IMR-90 (cell line): ENCODE measurements at regions not wholly inside any gene's neighbourhood (a gene's known extent, or its start where the extent isn't known, plus 50 kb on each side); places are given as distances from the start of the nearest gene placed in this dataset.

Experiments used
- ATAC-seq: fragments of 200-7000 bp; cut with Tn5 transposase; 2 replicates; pipeline ENCODE4 v1.9.1; 2020; ENCODE audit warnings: low read depth, mild to moderate bottlenecking, moderate library complexity
- BruUV-seq: library from RNA; stranded (reverse); fragments of 400-500 nt; replicated peaks from 2 replicates; lab custom pipeline; 2021; lab: Mats Ljungman, UMichigan
- CTCF ChIA-PET: fragments of 300-600 bp; formaldehyde crosslinking; extraction: SDS; loops from one replicate; lab custom pipeline; 2021; ENCODE audit warnings: antibody characterized with exemption; lab: Yijun Ruan, JAX
- POLR2A ChIA-PET: fragments of 300-600 bp; sonication (Branson Sonifier 250); formaldehyde crosslinking; loops from one replicate; lab custom pipeline; 2022; ENCODE audit warnings: antibody characterized with exemption; ENCODE audit not compliant: unreplicated experiment; lab: Charles Lee
- DNase-seq: peaks from one replicate; pipeline ENCODE4 v3.0.0; 2013
- H2AFZ ChIP-seq: replicated peaks from 2 replicates; pipeline ENCODE3; 2013; ENCODE audit warnings: low read length, mild to moderate bottlenecking; ENCODE audit not compliant: poor library complexity
- H2AK5ac ChIP-seq: 2 replicates; pipeline ENCODE4 v1.6.1; 2013; ENCODE audit warnings: low read depth, low read length, inconsistent platforms
- H2AK9ac ChIP-seq: replicated peaks from 2 replicates; pipeline ENCODE3; 2013; ENCODE audit warnings: mild to moderate bottlenecking, low read depth, low read length, moderate library complexity; ENCODE audit not compliant: poor library complexity
- H2BK120ac ChIP-seq: 2 replicates; pipeline ENCODE4 v1.6.1; 2013; ENCODE audit warnings: low read depth, low read length, inconsistent platforms
- H2BK15ac ChIP-seq: 3 replicates; pipeline ENCODE4 v1.6.1; 2013; ENCODE audit warnings: low read depth, low read length, inconsistent platforms
- H2BK20ac ChIP-seq: 2 replicates; pipeline ENCODE4 v1.6.1; 2013; ENCODE audit warnings: low read depth, mild to moderate bottlenecking, inconsistent platforms, low read length, moderate library complexity
- H2BK5ac ChIP-seq: 2 replicates; pipeline ENCODE4 v1.6.1; 2013; ENCODE audit warnings: mild to moderate bottlenecking, low read depth, low read length, inconsistent platforms; ENCODE audit not compliant: poor library complexity, severe bottlenecking
- H3K14ac ChIP-seq: replicated peaks from 2 replicates; pipeline ENCODE4 v1.6.1; 2013; ENCODE audit warnings: low read depth, low read length, inconsistent platforms
- H3K18ac ChIP-seq: 2 replicates; pipeline ENCODE4 v1.6.1; 2013; ENCODE audit warnings: low read depth, low read length, control low read depth
- H3K23ac ChIP-seq: 2 replicates; pipeline ENCODE4 v1.6.1; 2013; ENCODE audit warnings: low read depth, low read length, inconsistent platforms
- H3K27ac ChIP-seq: 2 replicates; pipeline ENCODE4 v1.5.1; 2013; ENCODE audit warnings: mild to moderate bottlenecking, control low read depth, low read length; ENCODE audit not compliant: insufficient read depth
- H3K27me3 ChIP-seq: 2 replicates; pipeline ENCODE4 v1.6.1; 2013; ENCODE audit warnings: low read length; ENCODE audit not compliant: control insufficient read depth, insufficient read depth
- H3K36me3 ChIP-seq: 2 replicates; pipeline ENCODE4 v1.6.1; 2013; ENCODE audit warnings: low read length, mixed read lengths; ENCODE audit not compliant: control insufficient read depth, insufficient read depth
- H3K4ac ChIP-seq: 2 replicates; pipeline ENCODE4 v1.6.1; 2013; ENCODE audit warnings: low read depth, low read length, inconsistent platforms
- H3K4me1 ChIP-seq: 2 replicates; pipeline ENCODE4 v1.6.1; 2013; ENCODE audit warnings: low read length, mixed read lengths; ENCODE audit not compliant: control insufficient read depth, insufficient read depth
- H3K4me2 ChIP-seq: 2 replicates; pipeline ENCODE4 v1.6.1; 2013; ENCODE audit warnings: low read depth, mild to moderate bottlenecking, control low read depth, low read length, moderate library complexity
- H3K4me3 ChIP-seq: 2 replicates; pipeline ENCODE4 v1.5.1; 2013; ENCODE audit warnings: low read depth, mild to moderate bottlenecking, control low read depth, low read length, moderate library complexity; ENCODE audit not compliant: insufficient read depth
- H3K56ac ChIP-seq: 2 replicates; pipeline ENCODE4 v1.6.1; 2013; ENCODE audit warnings: low read length, inconsistent platforms; ENCODE audit not compliant: insufficient read depth; ENCODE audit errors: extremely low read depth
- H3K79me1 ChIP-seq, 2 experiments: 2 replicates each; pipeline ENCODE4 v1.6.1; 2013; ENCODE audit warnings: low read length in 2 of 2, inconsistent platforms in 1 of 2, low read depth in 1 of 2
- H3K9ac ChIP-seq: 2 replicates; pipeline ENCODE4 v1.6.1; 2013; ENCODE audit warnings: low read depth, low read length, control low read depth
- H3K9me1 ChIP-seq: 2 replicates; pipeline ENCODE4 v1.6.1; 2013; ENCODE audit warnings: low read length, inconsistent platforms; ENCODE audit not compliant: insufficient read depth
- H3K9me3 ChIP-seq: 2 replicates; pipeline ENCODE4 v1.6.1; 2013; ENCODE audit warnings: low read length; ENCODE audit not compliant: control insufficient read depth, insufficient read depth
- H4K20me1 ChIP-seq: 2 replicates; pipeline ENCODE4 v1.6.1; 2013; ENCODE audit warnings: low read length, inconsistent platforms; ENCODE audit not compliant: insufficient read depth
- H4K5ac ChIP-seq: 2 replicates; pipeline ENCODE4 v1.6.1; 2013; ENCODE audit warnings: mild to moderate bottlenecking, low read depth, low read length, control low read depth
- H4K8ac ChIP-seq, 2 experiments: 2 replicates each; pipeline ENCODE4 v1.6.1; 2013; ENCODE audit warnings: low read depth in 2 of 2, low read length in 2 of 2, control low read depth in 1 of 2, inconsistent platforms in 1 of 2
- H4K91ac ChIP-seq: 2 replicates; pipeline ENCODE4 v1.6.1; 2013; ENCODE audit warnings: low read depth, low read length, inconsistent platforms; ENCODE audit not compliant: insufficient read depth
- MAFK ChIP-seq: IDR thresholded peaks from 2 replicates; pipeline ENCODE4 v1.6.1; 2012; ENCODE audit warnings: low read depth, low read length, improper control_type of control experiment
- MAZ ChIP-seq: IDR thresholded peaks from 2 replicates; pipeline ENCODE4 v1.6.1; 2012; ENCODE audit warnings: low read depth, mild to moderate bottlenecking, low read length, improper control_type of control experiment, moderate library complexity, borderline replicate concordance
- WGBS, 2 experiments: methylation state at CpG; one replicate each; pipeline versions ENCODE4 v1.1.5 to v1.1.7; 2013; ENCODE audit warnings: missing lambda C conversion rate in 2 of 2; ENCODE audit not compliant: insufficient read length in 1 of 2; ENCODE audit errors: extremely low coverage in 2 of 2; 5-methylcytosine and 5-hydroxymethylcytosine counted together
- dilution Hi-C: fragments of 300-500 bp; cut with HindIII; formaldehyde crosslinking; loops from one replicate; pipeline ENCODE4 v1.14.3; 2018; ENCODE audit warnings: low sequenced_read_pairs; ENCODE audit not compliant: unreplicated experiment
- in situ Hi-C: fragments of 300-500 bp; cut with MboI; formaldehyde crosslinking; loops from 3 replicates; pipeline ENCODE4 v1.14.3; 2019; ENCODE audit warnings: low sequenced_read_pairs, inconsistent platforms, mixed read lengths
- intact Hi-C: fragments of 100-400 bp; cut with micrococcal nuclease; formaldehyde crosslinking; loops from 2 replicates; pipeline ENCODE4 v1.10.0; 2022
- TF ChIP-seq, protein P1 (sequence below): conservative IDR thresholded peaks from 2 replicates; pipeline ENCODE4 v1.5.1; 2012; ENCODE audit warnings: mild to moderate bottlenecking, low read depth, low read length, improper control_type of control experiment

DNA sequence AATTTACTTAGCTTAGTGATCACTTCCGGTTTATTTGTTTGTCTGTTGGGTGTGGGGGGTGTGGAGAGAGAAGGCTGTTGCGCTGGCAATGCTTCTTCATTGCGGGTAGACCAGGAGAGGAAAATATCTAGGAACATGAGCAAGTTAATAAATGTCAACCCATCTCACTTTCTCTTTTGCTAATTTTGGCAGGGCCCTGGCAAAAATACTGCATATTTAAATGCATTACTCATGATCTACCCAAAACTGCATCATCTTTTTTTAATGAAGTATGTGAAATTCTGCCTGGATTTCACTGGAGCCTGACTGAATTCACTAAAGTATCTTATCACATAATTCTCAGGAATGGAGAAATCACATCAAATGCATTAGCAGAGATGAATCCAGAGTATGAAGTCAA is 1131.0 kb upstream of the NXPH2 start:
- BruUV-seq = no TSS peak
- ATAC-seq = no peak
- Histone ChIP-seq H2AFZ (no peak overlapping the region), H4K5ac (no peak overlapping the region), H2AK9ac (no peak overlapping the region), H3K18ac (no peak overlapping the region), H3K4me1 (no peaks in the 10 kb centered on the region), H2BK20ac (no peak overlapping the region), H3K9me1 (no peaks in the 10 kb centered on the region), H2BK5ac (no peak overlapping the region), H3K14ac (no peak overlapping the region), H4K91ac (no peak overlapping the region), H3K9ac (no peak overlapping the region), H3K79me1 (no peaks in the 10 kb centered on the region), H3K23ac (no peak overlapping the region), H3K4ac (no peak overlapping the region), H3K27ac (no peak overlapping the region), H3K56ac (no peak overlapping the region), H3K4me3 (no peak overlapping the region), H2AK5ac (no peak overlapping the region), H2BK120ac (no peak overlapping the region), H3K36me3 (no peaks in the 10 kb centered on the region), H4K8ac (no peak overlapping the region), H3K27me3 (no peaks in the 10 kb centered on the region), H3K9me3 (peaks cover 9% of the 10 kb centered on the region), H4K20me1 (no peaks in the 10 kb centered on the region), H2BK15ac (no peak overlapping the region), H3K4me2 (no peak overlapping the region)
- dilution Hi-C loops (no loop called here), in situ Hi-C loops (no loop called here), intact Hi-C loops (no loop called here)
- no CpG with 5 or more reads among the region's 3 CpGs for WGBS, 2 experiments
- DNase-seq = no peak
- ChIA-PET CTCF (no interaction called here), POLR2A (no interaction called here)
- TF ChIP-seq MAZ = no peak
- no peak for TF ChIP-seq MAFK
- TF ChIP-seq, protein P1, sequence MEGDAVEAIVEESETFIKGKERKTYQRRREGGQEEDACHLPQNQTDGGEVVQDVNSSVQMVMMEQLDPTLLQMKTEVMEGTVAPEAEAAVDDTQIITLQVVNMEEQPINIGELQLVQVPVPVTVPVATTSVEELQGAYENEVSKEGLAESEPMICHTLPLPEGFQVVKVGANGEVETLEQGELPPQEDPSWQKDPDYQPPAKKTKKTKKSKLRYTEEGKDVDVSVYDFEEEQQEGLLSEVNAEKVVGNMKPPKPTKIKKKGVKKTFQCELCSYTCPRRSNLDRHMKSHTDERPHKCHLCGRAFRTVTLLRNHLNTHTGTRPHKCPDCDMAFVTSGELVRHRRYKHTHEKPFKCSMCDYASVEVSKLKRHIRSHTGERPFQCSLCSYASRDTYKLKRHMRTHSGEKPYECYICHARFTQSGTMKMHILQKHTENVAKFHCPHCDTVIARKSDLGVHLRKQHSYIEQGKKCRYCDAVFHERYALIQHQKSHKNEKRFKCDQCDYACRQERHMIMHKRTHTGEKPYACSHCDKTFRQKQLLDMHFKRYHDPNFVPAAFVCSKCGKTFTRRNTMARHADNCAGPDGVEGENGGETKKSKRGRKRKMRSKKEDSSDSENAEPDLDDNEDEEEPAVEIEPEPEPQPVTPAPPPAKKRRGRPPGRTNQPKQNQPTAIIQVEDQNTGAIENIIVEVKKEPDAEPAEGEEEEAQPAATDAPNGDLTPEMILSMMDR = no peak
